ENCODE measurements at regions not wholly inside any gene's neighbourhood (a gene's known extent, or its start where the extent isn't known, plus 50 kb on each side); places are given as distances from the start of the nearest gene placed in this dataset.

DNA sequence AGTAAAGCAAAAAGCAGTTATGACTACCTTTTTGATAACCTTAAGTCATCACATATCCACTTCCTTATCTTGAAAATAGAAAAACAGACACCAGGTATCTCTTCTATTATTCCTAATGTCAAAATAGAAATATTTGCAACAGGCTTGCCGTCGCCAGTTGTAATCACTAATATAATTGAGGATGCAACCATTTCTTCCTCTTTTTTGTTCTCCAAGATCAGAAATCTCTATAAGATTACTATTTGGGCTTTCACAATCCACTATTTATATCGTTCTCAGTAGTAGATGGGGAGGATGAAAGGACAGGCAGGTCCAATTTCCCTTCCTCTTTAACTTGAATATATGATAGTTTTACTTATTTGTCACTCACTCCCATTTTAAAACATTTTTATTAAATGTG is 130.2 kb upstream of the HMGA2 start:
- Histone ChIP-seq H3K9ac (ENCODE audit: insufficient read depth, low read length) (no peak overlapping the region), H3K4me1 (ENCODE audit: control insufficient read depth, extremely low read depth, insufficient read depth, low read length) (peaks cover 3% of the 10 kb centered on the region), H3K36me3 (ENCODE audit: control insufficient read depth, insufficient read depth, low read length) (no peaks in the 10 kb centered on the region), H3K27me3 (ENCODE audit: control insufficient read depth, insufficient read depth, low read length) (no peaks in the 10 kb centered on the region), H3K9me3 (ENCODE audit: control insufficient read depth, insufficient read depth, low read depth, low read length) (no peaks in the 10 kb centered on the region), H3K79me2 (ENCODE audit: control insufficient read depth, insufficient read depth, low read length) (no peaks in the 10 kb centered on the region), H4K20me1 (ENCODE audit: control insufficient read depth, extremely low read depth, insufficient read depth, low read length) (no peaks in the 10 kb centered on the region), H3K4me3 (replicated peaks in 1 of 4; ENCODE audit: control extremely low read depth in 1 of 4, insufficient read depth in 1 of 4, low read depth in 3 of 4, low read length in 4 of 4) (no peak overlapping the region), H3K4me2 (ENCODE audit: extremely low read depth, insufficient read depth, low read length) (no peak overlapping the region), H3K27ac (ENCODE audit: insufficient read depth, low read length) (no peak overlapping the region), H2AFZ (ENCODE audit: low read length) (no peak overlapping the region)
- DNase-seq (ENCODE audit: low read depth in 2 of 2) = no peak
- TF ChIP-seq CTCF (conservative IDR thresholded peaks at IDR 0.05 in 1 of 2, IDR thresholded peaks at IDR 0.05 in 1 of 2; ENCODE audit: low read depth in 1 of 2, low read length in 2 of 2) (no peak), EZH2 (IDR thresholded peaks at IDR 0.05; ENCODE audit: low read length, missing control alignments) (no peak)

- Histone ChIP-seq H3K4me2 (ENCODE audit: extremely low read depth, insufficient read depth, low read length) (peak overlapping the region; percentile 28), H4K20me1 (ENCODE audit: control insufficient read depth, extremely low read depth, insufficient read depth, low read length) (no peaks in the 10 kb centered on the region), H3K4me3 (replicated peaks in 1 of 4; ENCODE audit: control extremely low read depth in 1 of 4, insufficient read depth in 1 of 4, low read depth in 3 of 4, low read length in 4 of 4) (no peak overlapping the region), H3K9me3 (ENCODE audit: control insufficient read depth, insufficient read depth, low read depth, low read length) (no peaks in the 10 kb centered on the region), H3K79me2 (ENCODE audit: control insufficient read depth, insufficient read depth, low read length) (no peaks in the 10 kb centered on the region), H3K36me3 (ENCODE audit: control insufficient read depth, insufficient read depth, low read length) (no peaks in the 10 kb centered on the region), H3K4me1 (ENCODE audit: control insufficient read depth, extremely low read depth, insufficient read depth, low read length) (peaks cover 3% of the 10 kb centered on the region), H2AFZ (ENCODE audit: low read length) (no peak overlapping the region), H3K9ac (ENCODE audit: insufficient read depth, low read length) (no peak overlapping the region), H3K27me3 (ENCODE audit: control insufficient read depth, insufficient read depth, low read length) (no peaks in the 10 kb centered on the region), H3K27ac (ENCODE audit: insufficient read depth, low read length) (no peak overlapping the region)
- peak; percentile 96 to 99 for DNase-seq (ENCODE audit: low read depth in 2 of 2)
- no peak for TF ChIP-seq EZH2 (IDR thresholded peaks at IDR 0.05; ENCODE audit: low read length, missing control alignments)
- no peak for TF ChIP-seq CTCF (conservative IDR thresholded peaks at IDR 0.05 in 1 of 2, IDR thresholded peaks at IDR 0.05 in 1 of 2; ENCODE audit: low read depth in 1 of 2, low read length in 2 of 2)
Observed at GRCh38 chr12:65695113-65695865, 129.0 kb upstream of the HMGA2 start.

DNA sequence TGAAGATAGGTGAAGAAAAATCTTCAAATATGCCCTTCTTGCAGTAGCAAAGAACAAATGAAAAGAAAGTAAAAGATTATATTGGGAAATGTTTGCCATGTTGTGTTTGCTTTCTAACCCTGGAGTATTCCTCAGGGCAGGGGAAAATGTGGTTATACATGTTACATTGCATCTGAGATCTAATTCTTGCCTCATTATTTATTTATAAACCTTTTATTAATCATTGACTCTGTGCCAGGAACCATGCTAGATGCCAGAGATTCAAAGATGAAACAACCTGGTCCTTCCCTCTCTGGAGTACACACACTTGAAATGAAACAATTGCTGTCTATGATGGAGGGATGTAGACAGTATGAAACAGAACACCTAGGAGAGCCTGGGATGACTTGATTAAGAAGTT is 128.1 kb upstream of the HMGA2 start:
- H3K9me3 ChIP-seq (ENCODE audit: control insufficient read depth, insufficient read depth, low read depth, low read length) = no peaks in the 10 kb centered on the region
- no peak overlapping the region for H3K27ac ChIP-seq (ENCODE audit: insufficient read depth, low read length)
- no peak overlapping the region for H3K4me2 ChIP-seq (ENCODE audit: extremely low read depth, insufficient read depth, low read length)
- no peak overlapping the region for H3K9ac ChIP-seq (ENCODE audit: insufficient read depth, low read length)
- peak; percentile 28 to 31 for DNase-seq (ENCODE audit: low read depth in 2 of 2)
- no peak for TF ChIP-seq CTCF (conservative IDR thresholded peaks at IDR 0.05 in 1 of 2, IDR thresholded peaks at IDR 0.05 in 1 of 2; ENCODE audit: low read depth in 1 of 2, low read length in 2 of 2)
- TF ChIP-seq EZH2 (IDR thresholded peaks at IDR 0.05; ENCODE audit: low read length, missing control alignments) = no peak
- H3K79me2 ChIP-seq (ENCODE audit: control insufficient read depth, insufficient read depth, low read length) = no peaks in the 10 kb centered on the region
- H3K4me1 ChIP-seq (ENCODE audit: control insufficient read depth, extremely low read depth, insufficient read depth, low read length) = peaks cover 3% of the 10 kb centered on the region
- H3K36me3 ChIP-seq (ENCODE audit: control insufficient read depth, insufficient read depth, low read length) = no peaks in the 10 kb centered on the region
- H4K20me1 ChIP-seq (ENCODE audit: control insufficient read depth, extremely low read depth, insufficient read depth, low read length) = no peaks in the 10 kb centered on the region
- no peak overlapping the region for H3K4me3 ChIP-seq (replicated peaks in 1 of 4; ENCODE audit: control extremely low read depth in 1 of 4, insufficient read depth in 1 of 4, low read depth in 3 of 4, low read length in 4 of 4)
- no peaks in the 10 kb centered on the region for H3K27me3 ChIP-seq (ENCODE audit: control insufficient read depth, insufficient read depth, low read length)
- no peak overlapping the region for H2AFZ ChIP-seq (ENCODE audit: low read length)

All from fibroblast of lung (primary cell).